Tibial nerve (tissue), 4 donors: ENCODE measurements at regions not wholly inside any gene's neighbourhood (a gene's known extent, or its start where the extent isn't known, plus 50 kb on each side); places are given as distances from the start of the nearest gene placed in this dataset.
A peak's percentile ranks its signal among the peaks of the same experiment; 100 is the strongest.

ENCODE experiments used
- DNase-seq, 2 donors: peaks; one replicate each; pipeline ENCODE4 v3.0.0-alpha.2; 2019; ENCODE audit warnings: low spot score in 2 of 2
- H3K27ac ChIP-seq, 4 donors: fragments of 200-600 bp; sonication (generic) in 3 of 4; one replicate each; pipeline ENCODE4 v1.5.1; 2017 to 2019; ENCODE audit warnings: mild to moderate bottlenecking in 1 of 4
- H3K27me3 ChIP-seq, 2 donors: fragments of 200-600 bp; sonication (generic) in 1 of 2; one replicate each; pipeline versions ENCODE4 v1.5.1 to v1.6.0; 2017 to 2019
- H3K36me3 ChIP-seq, 3 donors: fragments of 200-600 bp; sonication (generic); one replicate each; pipeline ENCODE4 v1.5.1; 2018 to 2019
- H3K4me1 ChIP-seq, 4 donors: fragments of 200-600 bp; sonication (generic) in 3 of 4; one replicate each; pipeline ENCODE4 v1.5.1; 2017 to 2019
- H3K4me3 ChIP-seq, 4 donors: fragments of 200-600 bp; sonication (generic) in 3 of 4; one replicate each; pipeline ENCODE4 v1.5.1; 2017 to 2019; ENCODE audit warnings: mild to moderate bottlenecking in 1 of 4, moderate library complexity in 1 of 4
- H3K9me3 ChIP-seq, 4 donors: fragments of 200-600 bp; sonication (generic) in 3 of 4; one replicate each; pipeline ENCODE4 v1.5.1; 2017 to 2019
- EP300 ChIP-seq, 2 donors: sonication (generic); formaldehyde crosslinking; IDR thresholded peaks; one replicate each; pipeline ENCODE4 v1.6.1; 2017; ENCODE audit warnings: antibody characterized with exemption in 2 of 2, mild to moderate bottlenecking in 1 of 2
- POLR2A ChIP-seq, 2 donors: fragments of 450-650 bp; IDR thresholded peaks; one replicate each; pipeline ENCODE4 v1.6.1; 2017; ENCODE audit warnings: antibody characterized with exemption in 2 of 2, mild to moderate bottlenecking in 2 of 2, moderate library complexity in 2 of 2
- WGBS, 2 donors: methylation state at CpG; one replicate each; pipeline ENCODE4 v1.1.5; 2018; 5-methylcytosine and 5-hydroxymethylcytosine counted together
- TF ChIP-seq, protein P1 (sequence below), 5 experiments: fragments of 200-600 bp in 3 of 5; fragments of 450-650 bp in 2 of 5; sonication (generic) in 3 of 5; IDR thresholded peaks; one replicate each; pipeline ENCODE4 v1.5.1; 2016 to 2019; ENCODE audit warnings: antibody characterized with exemption in 5 of 5, mild to moderate bottlenecking in 3 of 5, moderate library complexity in 2 of 5

DNA sequence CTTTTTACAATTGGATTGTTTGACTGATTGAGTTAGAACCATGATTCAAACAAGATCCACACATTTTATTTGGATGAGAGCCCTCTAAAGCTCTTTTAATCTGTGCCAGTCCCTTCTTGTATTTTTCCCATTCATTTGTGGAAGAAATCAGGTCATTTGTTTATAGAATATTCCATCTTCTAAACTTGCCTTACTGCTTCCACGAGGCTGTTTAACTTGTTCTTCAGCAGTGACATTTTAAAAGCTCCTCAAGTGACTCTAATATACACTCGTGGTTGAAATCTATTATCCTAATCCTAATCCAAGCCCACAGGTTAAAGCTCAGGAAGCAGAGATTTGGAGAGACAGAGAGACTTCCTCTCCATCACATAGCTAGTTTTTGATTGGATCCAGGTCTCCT, 155.4 kb upstream of the SVIL start:
- DNase-seq, result no peak
- Histone ChIP-seq H3K9me3 (no peaks in the 10 kb centered on the region), H3K27ac (no peak overlapping the region), H3K4me3 (no peak overlapping the region), H3K36me3 (no peaks in the 10 kb centered on the region), H3K27me3 (no peaks in the 10 kb centered on the region), H3K4me1 (no peaks in the 10 kb centered on the region)
- TF ChIP-seq POLR2A (IDR thresholded peaks at IDR 0.05) (no peak), EP300 (IDR thresholded peaks at IDR 0.05) (no peak)
- TF ChIP-seq, protein P1, sequence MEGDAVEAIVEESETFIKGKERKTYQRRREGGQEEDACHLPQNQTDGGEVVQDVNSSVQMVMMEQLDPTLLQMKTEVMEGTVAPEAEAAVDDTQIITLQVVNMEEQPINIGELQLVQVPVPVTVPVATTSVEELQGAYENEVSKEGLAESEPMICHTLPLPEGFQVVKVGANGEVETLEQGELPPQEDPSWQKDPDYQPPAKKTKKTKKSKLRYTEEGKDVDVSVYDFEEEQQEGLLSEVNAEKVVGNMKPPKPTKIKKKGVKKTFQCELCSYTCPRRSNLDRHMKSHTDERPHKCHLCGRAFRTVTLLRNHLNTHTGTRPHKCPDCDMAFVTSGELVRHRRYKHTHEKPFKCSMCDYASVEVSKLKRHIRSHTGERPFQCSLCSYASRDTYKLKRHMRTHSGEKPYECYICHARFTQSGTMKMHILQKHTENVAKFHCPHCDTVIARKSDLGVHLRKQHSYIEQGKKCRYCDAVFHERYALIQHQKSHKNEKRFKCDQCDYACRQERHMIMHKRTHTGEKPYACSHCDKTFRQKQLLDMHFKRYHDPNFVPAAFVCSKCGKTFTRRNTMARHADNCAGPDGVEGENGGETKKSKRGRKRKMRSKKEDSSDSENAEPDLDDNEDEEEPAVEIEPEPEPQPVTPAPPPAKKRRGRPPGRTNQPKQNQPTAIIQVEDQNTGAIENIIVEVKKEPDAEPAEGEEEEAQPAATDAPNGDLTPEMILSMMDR (IDR thresholded peaks at IDR 0.05), result no peak
- 41 to 56% methylated on average over 2 of the region's 2 CpGs for WGBS, 2 donors

DNA sequence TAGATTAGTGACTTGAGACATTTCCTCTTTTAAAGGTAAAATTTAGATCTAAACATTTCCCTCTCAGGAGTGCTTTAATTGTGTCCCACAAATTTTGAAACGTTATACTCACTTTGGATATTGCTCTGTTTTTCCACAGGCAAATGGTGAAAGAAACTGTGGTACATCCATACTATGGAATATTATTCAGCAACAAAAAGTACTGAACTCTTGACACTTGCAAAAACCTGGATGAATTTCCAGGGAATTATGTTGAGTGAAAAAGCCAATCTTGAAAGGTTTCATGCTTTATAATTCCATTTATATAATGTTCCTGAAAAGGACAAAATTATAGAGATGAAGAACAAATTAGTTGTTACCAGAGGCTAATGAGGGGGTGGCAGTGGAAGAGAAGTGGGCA, 153.3 kb upstream of the SVIL start:
- 72 to 82% methylated on average over 1 of the region's 1 CpG for WGBS, 2 donors
- Histone ChIP-seq H3K9me3 (no peaks in the 10 kb centered on the region), H3K36me3 (no peaks in the 10 kb centered on the region), H3K27me3 (no peaks in the 10 kb centered on the region), H3K4me1 (peaks cover 0 to 5% (median 0%) of the 10 kb centered on the region in 4 donors), H3K4me3 (no peak overlapping the region), H3K27ac (no peak overlapping the region)
- TF ChIP-seq POLR2A (IDR thresholded peaks at IDR 0.05) (no peak), EP300 (IDR thresholded peaks at IDR 0.05) (no peak)
- TF ChIP-seq, protein P1 (IDR thresholded peaks at IDR 0.05), result no peak
- DNase-seq, result no peak

DNA sequence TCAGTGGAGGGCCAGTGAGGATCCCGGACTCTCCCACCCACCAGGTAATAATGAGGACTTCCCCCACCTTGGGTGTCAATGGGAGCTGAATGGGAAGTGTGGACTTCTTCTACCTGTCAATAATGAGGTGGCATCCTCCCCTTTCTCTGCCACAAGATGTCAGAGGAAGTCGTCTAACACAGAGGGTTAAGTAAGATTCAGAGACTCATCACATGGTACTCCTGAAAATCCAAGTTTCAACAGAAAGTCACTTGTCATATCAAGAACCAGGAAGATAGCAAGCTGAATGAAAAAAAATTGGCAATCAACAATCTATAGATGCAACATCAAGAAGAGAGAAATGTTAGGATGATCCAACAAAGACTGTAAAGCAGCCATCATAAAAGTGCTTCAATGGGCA, 150.9 kb upstream of the SVIL start:
- 82 to 85% methylated on average over 2 of the region's 2 CpGs for WGBS, 2 donors
- no peak for DNase-seq
- Histone ChIP-seq H3K4me3 (no peak overlapping the region), H3K27ac (no peak overlapping the region), H3K36me3 (no peaks in the 10 kb centered on the region), H3K4me1 (peaks cover 0 to 5% (median 0%) of the 10 kb centered on the region in 4 donors), H3K27me3 (no peaks in the 10 kb centered on the region), H3K9me3 (no peaks in the 10 kb centered on the region)
- TF ChIP-seq EP300 (IDR thresholded peaks at IDR 0.05), result no peak
- TF ChIP-seq, protein P1 (IDR thresholded peaks at IDR 0.05), result no peak

DNA sequence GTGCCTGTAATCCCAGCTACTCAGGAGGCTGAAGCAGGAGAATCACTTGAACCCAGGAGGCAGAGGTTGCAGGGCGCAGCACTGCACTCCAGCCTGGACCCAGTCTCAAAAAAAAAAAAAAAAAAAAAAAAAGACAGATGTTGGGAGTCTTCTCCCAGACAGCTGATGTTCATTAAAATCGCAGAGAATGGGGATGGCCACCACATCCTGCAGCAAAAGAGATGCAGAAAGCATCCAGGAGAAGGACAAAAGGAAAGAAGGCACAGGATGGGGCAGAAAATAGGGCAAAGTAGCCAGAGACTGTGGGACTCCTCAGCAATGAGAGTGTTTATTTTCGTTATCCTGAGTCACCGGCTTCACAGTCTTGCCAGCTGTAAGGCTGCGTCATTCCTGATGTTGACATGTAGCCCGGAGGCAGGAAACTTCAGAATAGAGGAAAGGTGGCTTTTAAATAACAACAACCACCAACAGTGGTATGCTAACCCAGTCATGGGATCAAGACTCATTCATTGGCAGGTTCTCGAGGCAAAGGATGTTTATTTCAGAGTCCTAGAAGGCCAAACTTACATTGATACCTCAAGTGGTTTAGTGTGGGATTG, 149.5 kb upstream of the SVIL start:
- Histone ChIP-seq H3K36me3 (no peaks in the 10 kb centered on the region), H3K4me1 (peaks cover 0 to 5% (median 0%) of the 10 kb centered on the region in 4 donors), H3K27me3 (no peaks in the 10 kb centered on the region), H3K9me3 (no peaks in the 10 kb centered on the region), H3K4me3 (no peak overlapping the region), H3K27ac (peak overlapping the region in 1 of 4 donors; percentile 11)
- TF ChIP-seq EP300 (IDR thresholded peaks at IDR 0.05), result peak in 1 of 2 donors; percentile 73
- TF ChIP-seq, protein P1 (IDR thresholded peaks at IDR 0.05), result no peak
- 53 to 63% methylated on average over 7 of the region's 7 CpGs for WGBS, 2 donors
- DNase-seq, result peak; percentile 17 to 53

DNA sequence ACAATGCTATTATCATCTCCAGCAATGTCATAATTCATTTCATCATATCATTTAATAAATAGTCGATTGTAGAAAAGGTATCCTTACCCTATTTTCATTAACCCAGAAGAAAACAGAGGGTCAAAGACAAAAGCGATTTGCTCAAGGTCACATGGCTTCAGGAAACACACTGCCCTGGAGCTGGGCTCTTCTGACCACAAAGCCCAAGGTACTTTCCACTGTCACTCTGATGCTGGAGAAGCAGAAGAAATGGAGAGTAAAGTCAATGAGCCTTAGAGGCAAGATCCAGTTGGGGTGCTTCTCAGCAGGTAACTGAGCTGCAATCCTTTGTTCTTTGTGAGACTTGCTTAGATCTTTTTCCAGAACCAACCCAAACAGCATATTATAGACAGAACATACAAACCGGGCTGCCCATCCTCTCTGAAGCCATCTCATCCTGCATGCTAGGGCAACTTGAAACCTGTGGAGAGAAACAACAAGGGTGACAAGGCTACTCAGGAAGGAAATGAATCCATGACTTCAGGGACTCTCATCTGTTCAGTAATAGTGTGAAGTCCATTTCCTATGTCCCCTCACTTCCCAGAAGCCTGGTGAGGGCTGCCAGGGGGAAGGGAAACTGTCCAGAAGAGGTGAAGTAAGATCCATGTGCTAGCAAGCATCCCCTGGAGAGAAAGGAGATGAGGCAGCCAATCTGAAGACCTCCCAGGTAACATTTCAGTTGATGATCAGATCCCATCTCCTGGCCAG, 148.6 kb upstream of the SVIL start:
- Histone ChIP-seq H3K27ac (no peak overlapping the region), H3K4me1 (peaks cover 0 to 5% (median 0%) of the 10 kb centered on the region in 4 donors), H3K4me3 (no peak overlapping the region), H3K27me3 (no peaks in the 10 kb centered on the region), H3K36me3 (no peaks in the 10 kb centered on the region), H3K9me3 (no peaks in the 10 kb centered on the region)
- DNase-seq, result no peak
- 73 to 84% methylated on average over 3 of the region's 3 CpGs for WGBS, 2 donors
- TF ChIP-seq, protein P1 (IDR thresholded peaks at IDR 0.05), result no peak
- TF ChIP-seq EP300 (IDR thresholded peaks at IDR 0.05), result peak in 1 of 2 donors; percentile 8
- no peak for TF ChIP-seq POLR2A (IDR thresholded peaks at IDR 0.05)
